OCI-LY7 (cell line): ENCODE measurements at regions not wholly inside any gene's neighbourhood (a gene's known extent, or its start where the extent isn't known, plus 50 kb on each side); places are given as distances from the start of the nearest gene placed in this dataset.

Source experiments
- CTCF ChIP-seq: fragments of 200-600 bp; sonication (generic); conservative IDR thresholded peaks from 2 replicates; pipeline ENCODE4 v1.5.1; 2014; ENCODE audit warnings: mild to moderate bottlenecking, antibody characterized with exemption, low read length, moderate library complexity, mixed read lengths
- EZH2phosphoT487 ChIP-seq: fragments of 200-600 bp; sonication (generic); IDR thresholded peaks from 2 replicates; pipeline ENCODE4 v1.6.1; 2018; ENCODE audit warnings: low read depth, borderline replicate concordance, mild to moderate bottlenecking, mixed run types, antibody characterized with exemption, low read length, moderate library complexity, mixed read lengths

GRCh38 chrX:142831961-142832530 is 193.7 kb upstream of the SPANXN4 start:
- TF ChIP-seq CTCF (no peak), EZH2phosphoT487 (no peak)
